SK-N-MC (cell line): ENCODE measurements at regions not wholly inside any gene's neighbourhood (a gene's known extent, or its start where the extent isn't known, plus 50 kb on each side); places are given as distances from the start of the nearest gene placed in this dataset.

Source experiments
- EZH2 ChIP-seq: fragments of 200-600 bp; sonication (generic); IDR thresholded peaks from one replicate; pipeline ENCODE4 v1.6.1; 2017; ENCODE audit warnings: antibody characterized with exemption
- FOXP2 ChIP-seq: optimal IDR thresholded peaks from 2 replicates; pipeline ENCODE3; 2011; ENCODE audit warnings: mild to moderate bottlenecking, moderate library complexity; ENCODE audit not compliant: insufficient read depth; ENCODE audit errors: extremely low read length, control extremely low read depth
- POLR2AphosphoS5 ChIP-seq: IDR thresholded peaks from 2 replicates; pipeline ENCODE4 v1.6.1; 2012; ENCODE audit warnings: mild to moderate bottlenecking, low read depth, low read length, borderline replicate concordance

DNA sequence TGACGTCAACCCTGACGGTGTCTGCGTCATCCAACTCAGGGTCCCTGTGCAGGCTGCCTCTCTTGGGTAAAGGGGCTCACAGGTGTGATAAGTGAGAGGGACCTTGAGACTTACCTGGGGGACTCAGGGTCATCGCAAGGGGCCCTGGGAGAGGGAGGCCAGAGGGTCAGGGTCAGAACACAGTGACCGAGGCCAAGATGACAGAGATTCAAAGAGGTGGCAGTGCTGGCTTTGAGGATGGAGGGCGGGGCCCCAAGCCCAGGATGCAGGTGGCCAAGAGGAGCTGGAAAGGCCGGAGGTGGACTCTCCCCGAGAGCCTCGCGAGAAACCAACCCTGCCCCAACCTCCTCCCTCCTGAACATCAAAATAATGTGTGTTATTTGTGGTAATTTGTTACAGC is 165.2 kb upstream of the PPP2R2D start:
- TF ChIP-seq EZH2 (no peak), POLR2AphosphoS5 (no peak), FOXP2 (no peak)
